H9 (cell line): ENCODE measurements at regions not wholly inside any gene's neighbourhood (a gene's known extent, or its start where the extent isn't known, plus 50 kb on each side); places are given as distances from the start of the nearest gene placed in this dataset.

Experiments
- DNase-seq: peaks from one replicate; pipeline ENCODE4 v3.0.0-alpha.2; 2017
- H2AFZ ChIP-seq: one replicate; pipeline ENCODE4 v1.6.1; 2013; ENCODE audit warnings: mild to moderate bottlenecking, low read length, control low read depth, moderate library complexity
- H2AK5ac ChIP-seq: 2 replicates; pipeline ENCODE4 v1.6.1; 2013; ENCODE audit warnings: low read length, control low read depth, mixed read lengths; ENCODE audit not compliant: insufficient read length
- H2BK120ac ChIP-seq: one replicate; pipeline ENCODE4 v1.6.1; 2013; ENCODE audit warnings: low read depth, mild to moderate bottlenecking, low read length, control low read depth, inconsistent platforms; ENCODE audit not compliant: poor library complexity, severe bottlenecking
- H2BK12ac ChIP-seq: 2 replicates; pipeline ENCODE4 v1.6.1; 2013; ENCODE audit warnings: low read length, control low read depth, mixed read lengths, low read depth; ENCODE audit not compliant: insufficient read length
- H2BK15ac ChIP-seq: 2 replicates; pipeline ENCODE4 v1.6.1; 2013; ENCODE audit warnings: low read depth, low read length, control low read depth
- H2BK20ac ChIP-seq: one replicate; pipeline ENCODE4 v1.6.1; 2013; ENCODE audit warnings: low read depth, mild to moderate bottlenecking, low read length, control low read depth, inconsistent platforms; ENCODE audit not compliant: poor library complexity, severe bottlenecking
- H2BK5ac ChIP-seq: 2 replicates; pipeline ENCODE4 v1.6.1; 2013; ENCODE audit warnings: low read length, control low read depth, mixed read lengths; ENCODE audit not compliant: insufficient read length
- H3K14ac ChIP-seq: 2 replicates; pipeline ENCODE4 v1.6.1; 2013; ENCODE audit warnings: low read length, control low read depth; ENCODE audit not compliant: insufficient read depth
- H3K18ac ChIP-seq: 2 replicates; pipeline ENCODE4 v1.6.1; 2013; ENCODE audit warnings: low read depth, mild to moderate bottlenecking, mixed read lengths, low read length, control low read depth; ENCODE audit not compliant: insufficient read length
- H3K23ac ChIP-seq: 2 replicates; pipeline ENCODE4 v1.6.1; 2013; ENCODE audit warnings: low read length, control low read depth, mixed read lengths, low read depth; ENCODE audit not compliant: insufficient read length
- H3K23me2 ChIP-seq: 2 replicates; pipeline ENCODE4 v1.6.1; 2013; ENCODE audit warnings: low read depth, mild to moderate bottlenecking, mixed read lengths, low read length, control low read depth; ENCODE audit not compliant: insufficient read length, poor library complexity, severe bottlenecking
- H3K27ac ChIP-seq: 2 replicates; pipeline ENCODE4 v1.5.1; 2013; ENCODE audit warnings: low read length, control low read depth, mixed read lengths, low read depth; ENCODE audit not compliant: insufficient read length
- H3K27me3 ChIP-seq: 2 replicates; pipeline ENCODE4 v1.6.1; 2013; ENCODE audit warnings: low read length, control low read depth, inconsistent platforms; ENCODE audit not compliant: insufficient read depth
- H3K4ac ChIP-seq: 2 replicates; pipeline ENCODE4 v1.6.1; 2013; ENCODE audit warnings: low read depth, mild to moderate bottlenecking, control low read depth, inconsistent platforms, low read length, moderate library complexity
- H3K4me1 ChIP-seq: 2 replicates; pipeline ENCODE4 v1.6.1; 2013; ENCODE audit warnings: low read length, control low read depth, inconsistent platforms; ENCODE audit not compliant: insufficient read depth
- H3K4me2 ChIP-seq: 2 replicates; pipeline ENCODE4 v1.6.1; 2013; ENCODE audit warnings: low read length, control low read depth, mixed read lengths; ENCODE audit not compliant: insufficient read length, insufficient read depth
- H3K56ac ChIP-seq: 2 replicates; pipeline ENCODE4 v1.6.1; 2013; ENCODE audit warnings: low read depth, mild to moderate bottlenecking, mixed read lengths, low read length, control low read depth; ENCODE audit not compliant: insufficient read length
- H3K79me1 ChIP-seq: 2 replicates; pipeline ENCODE4 v1.6.1; 2013; ENCODE audit warnings: low read depth, mild to moderate bottlenecking, moderate library complexity, low read length, control low read depth, inconsistent platforms; ENCODE audit not compliant: insufficient read depth, poor library complexity, severe bottlenecking
- H3K79me2 ChIP-seq: 2 replicates; pipeline ENCODE4 v1.6.1; 2013; ENCODE audit warnings: low read length, control low read depth, inconsistent platforms; ENCODE audit not compliant: insufficient read depth
- H3K9ac ChIP-seq: 2 replicates; pipeline ENCODE4 v1.6.1; 2013; ENCODE audit warnings: low read length, control low read depth, mixed read lengths; ENCODE audit not compliant: insufficient read length; ENCODE audit errors: extremely low read depth
- H3K9me3 ChIP-seq: one replicate; pipeline ENCODE4 v1.6.1; 2013; ENCODE audit warnings: low read depth, low read length, inconsistent platforms; ENCODE audit not compliant: control insufficient read depth
- H3T11ph ChIP-seq: one replicate; pipeline ENCODE4 v1.6.1; 2013; ENCODE audit warnings: mild to moderate bottlenecking, low read length, control low read depth, inconsistent platforms
- H4K20me1 ChIP-seq: one replicate; pipeline ENCODE4 v1.6.1; 2013; ENCODE audit not compliant: control insufficient read depth, insufficient read length, insufficient read depth
- H4K5ac ChIP-seq: 2 replicates; pipeline ENCODE4 v1.6.1; 2013; ENCODE audit warnings: low read depth, mild to moderate bottlenecking, mixed read lengths, low read length, control low read depth; ENCODE audit not compliant: insufficient read length
- H4K8ac ChIP-seq: replicated peaks from 2 replicates; pipeline ENCODE4 v1.6.1; 2013; ENCODE audit warnings: low read length, control low read depth, mixed read lengths, low read depth; ENCODE audit not compliant: insufficient read length
- H4K91ac ChIP-seq: 2 replicates; pipeline ENCODE4 v1.6.1; 2013; ENCODE audit warnings: low read depth, mild to moderate bottlenecking, moderate library complexity, mixed read lengths, low read length, control low read depth; ENCODE audit not compliant: insufficient read length
- H3K27ac Mint-ChIP-seq, 3 experiments: 2 replicates in 2 of 3; 3 replicates in 1 of 3; pipeline ENCODE4 v1.8.0; 2020 to 2021; ENCODE audit warnings: mixed read lengths in 3 of 3, mild to moderate bottlenecking in 1 of 3, moderate library complexity in 1 of 3
- H3K27me3 Mint-ChIP-seq: 2 replicates; pipeline ENCODE4 v1.8.0; 2021; ENCODE audit warnings: low read depth, mild to moderate bottlenecking, moderate library complexity, mixed read lengths
- H3K36me3 Mint-ChIP-seq, 3 experiments: 2 replicates in 2 of 3; 3 replicates in 1 of 3; pipeline ENCODE4 v1.8.0; 2020 to 2021; ENCODE audit warnings: low read depth in 3 of 3, mixed read lengths in 3 of 3; ENCODE audit not compliant: insufficient read depth in 1 of 3
- H3K4me1 Mint-ChIP-seq, 2 experiments: 2 replicates each; pipeline ENCODE4 v1.8.0; 2020; ENCODE audit warnings: mixed read lengths in 2 of 2
- H3K4me3 Mint-ChIP-seq, 2 experiments: 2 replicates in 1 of 2; 3 replicates in 1 of 2; pipeline ENCODE4 v1.8.0; 2020 to 2021; ENCODE audit warnings: mild to moderate bottlenecking in 2 of 2, mixed read lengths in 2 of 2, moderate library complexity in 1 of 2
- H3K9me3 Mint-ChIP-seq, 2 experiments: 2 replicates in 1 of 2; 3 replicates in 1 of 2; pipeline ENCODE4 v1.8.0; 2020; ENCODE audit warnings: mild to moderate bottlenecking in 2 of 2, mixed read lengths in 2 of 2, moderate library complexity in 1 of 2
- CTCF ChIP-seq: fragments of 200-600 bp; sonication (generic); conservative IDR thresholded peaks from 3 replicates; pipeline ENCODE4 v1.8.0; 2021; ENCODE audit warnings: antibody characterized with exemption, mild to moderate bottlenecking
- WGBS: extraction: QIAGEN DNeasy Blood & Tissue Kit; methylation state at CpG from one replicate; pipeline ENCODE4 v1.1.7; 2013; ENCODE audit warnings: missing lambda C conversion rate, low lambda C conversion rate, mixed read lengths; ENCODE audit not compliant: insufficient read length; ENCODE audit errors: extremely low coverage; 5-methylcytosine and 5-hydroxymethylcytosine counted together

- no peak overlapping the region for H3K14ac ChIP-seq
- H2BK12ac ChIP-seq: no peak overlapping the region
- H4K91ac ChIP-seq: no peak overlapping the region
- H3K4me1 ChIP-seq: no peaks in the 10 kb centered on the region
- no peak overlapping the region for H2AFZ ChIP-seq
- Mint-ChIP-seq H3K4me3 (no peak overlapping the region), H3K27ac (no peak overlapping the region), H3K27me3 (peaks cover 2% of the 10 kb centered on the region; the same call in 1 of the 2 replicates), H3K9me3 (no peaks in the 10 kb centered on the region), H3K36me3 (no peaks in the 10 kb centered on the region), H3K4me1 (no peaks in the 10 kb centered on the region)
- H2BK5ac ChIP-seq: no peak overlapping the region
- no peaks in the 10 kb centered on the region for H3K27me3 ChIP-seq
- no peak overlapping the region for H2BK20ac ChIP-seq
- H3K4me2 ChIP-seq: no peak overlapping the region
- H4K20me1 ChIP-seq: no peaks in the 10 kb centered on the region
- H3K79me2 ChIP-seq: no peaks in the 10 kb centered on the region
- DNase-seq: no peak
- no peak overlapping the region for H2AK5ac ChIP-seq
- no peak overlapping the region for H4K8ac ChIP-seq
- H3K9me3 ChIP-seq: no peaks in the 10 kb centered on the region
- H3K27ac ChIP-seq: no peak overlapping the region
- no peak overlapping the region for H3K56ac ChIP-seq
- H2BK120ac ChIP-seq: no peak overlapping the region
- H3K18ac ChIP-seq: no peak overlapping the region
- no peak overlapping the region for H3T11ph ChIP-seq
- no peaks in the 10 kb centered on the region for H3K23me2 ChIP-seq
- H4K5ac ChIP-seq: no peak overlapping the region
- H3K4ac ChIP-seq: no peak overlapping the region
- no CpG with 5 or more reads among the region's 3 CpGs for WGBS
- no peak for TF ChIP-seq CTCF
- no peak overlapping the region for H3K23ac ChIP-seq
- H3K9ac ChIP-seq: no peak overlapping the region
- H2BK15ac ChIP-seq: no peak overlapping the region
- H3K79me1 ChIP-seq: no peaks in the 10 kb centered on the region
These were observed 111.2 kb upstream of the TMCC3 start for GRCh38 chr12:94761559-94761958.
